Right forelimb (tissue), 1 donor: ENCODE measurements at regions not wholly inside any gene's neighbourhood (a gene's known extent, or its start where the extent isn't known, plus 50 kb on each side); places are given as distances from the start of the nearest gene placed in this dataset.

Source experiments
- DNase-seq: peaks from one replicate; pipeline ENCODE4 v3.0.0-alpha.2; 2018

DNA sequence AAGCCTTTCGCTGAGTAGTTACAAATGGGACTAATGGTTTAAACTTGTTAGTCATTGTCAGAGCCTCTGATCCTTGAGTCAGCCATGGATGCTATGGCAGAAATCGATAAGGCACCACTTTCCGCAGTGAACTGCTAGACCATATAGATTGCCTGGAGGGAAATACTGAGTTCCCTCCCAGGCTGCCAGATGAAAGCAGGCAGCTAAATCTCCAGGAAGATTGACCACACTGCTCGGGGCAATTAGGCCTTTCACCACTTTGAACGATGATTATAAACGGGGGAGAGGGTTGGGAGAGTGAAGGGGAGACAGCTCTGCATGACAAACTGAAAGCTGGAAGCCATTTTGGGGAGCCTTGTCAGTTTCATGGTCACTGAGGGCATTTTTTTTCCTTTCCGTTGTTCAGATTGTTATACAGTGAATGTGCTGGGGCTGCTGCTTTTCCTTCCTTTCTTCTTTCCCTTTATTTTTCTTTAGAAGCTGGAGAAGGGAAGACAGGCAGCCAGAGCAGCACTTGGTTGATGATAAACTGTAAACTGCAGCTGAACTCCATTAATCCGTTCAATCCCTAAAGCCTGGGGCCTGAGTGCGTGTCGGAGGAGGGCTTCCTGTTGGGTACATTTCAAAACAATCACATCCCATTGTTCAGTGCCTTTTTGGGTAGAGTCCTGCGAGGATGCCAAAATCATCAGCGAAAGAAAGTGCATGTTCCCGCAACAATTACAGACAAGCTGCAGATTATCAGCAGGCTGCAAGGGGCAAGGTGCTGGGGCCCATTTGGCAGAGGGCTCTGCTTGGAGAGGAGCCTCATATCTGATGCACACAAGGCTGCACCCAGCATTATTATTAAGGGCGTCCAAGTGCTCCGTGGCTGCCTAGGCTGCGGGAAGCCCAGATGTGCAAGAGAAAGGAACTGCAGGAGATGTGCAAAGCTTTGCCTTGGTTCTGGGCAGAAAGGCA lies 308.4 kb downstream of the PSAT1 start:
- DNase-seq, result no peak

DNA sequence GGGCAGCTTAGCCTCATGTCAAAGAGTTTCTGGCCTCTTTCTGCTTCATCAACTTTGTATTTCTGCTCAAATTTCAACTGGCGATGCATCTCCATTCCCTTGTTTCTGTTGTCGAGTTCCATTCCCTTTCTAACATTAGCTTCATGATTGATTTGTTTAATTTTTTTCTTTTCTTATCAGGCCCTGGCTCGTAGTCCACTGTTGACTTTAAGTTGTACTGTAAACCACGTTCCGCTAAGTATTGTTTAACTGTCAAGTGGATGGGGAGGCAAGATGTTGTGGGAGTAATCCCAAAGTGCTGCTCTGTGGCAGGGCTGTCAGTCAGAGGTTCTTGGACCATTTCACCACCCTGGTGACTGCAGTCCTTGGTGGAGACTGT lies 309.1 kb downstream of the PSAT1 start:
- DNase-seq, result no peak

DNA sequence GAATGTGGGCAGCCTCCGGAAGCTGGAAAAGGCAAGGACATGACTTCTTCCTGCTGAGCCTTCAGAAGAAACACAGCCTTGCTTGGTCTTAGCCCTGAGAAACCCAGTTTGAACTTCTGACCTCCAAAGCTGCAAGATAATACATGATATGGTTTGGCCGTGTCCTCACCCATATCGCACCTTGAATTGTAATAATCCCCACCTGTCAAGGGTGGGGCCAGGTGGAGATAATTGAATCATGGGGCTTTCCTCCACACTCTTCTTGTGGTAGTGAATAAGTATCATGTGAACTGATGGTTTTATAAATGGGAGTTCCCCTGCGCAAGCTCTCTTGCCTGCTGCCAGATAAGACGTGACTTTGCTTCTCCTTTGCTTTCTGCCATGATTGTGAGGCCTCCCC lies 310.9 kb downstream of the PSAT1 start:
- DNase-seq, result no peak

DNA sequence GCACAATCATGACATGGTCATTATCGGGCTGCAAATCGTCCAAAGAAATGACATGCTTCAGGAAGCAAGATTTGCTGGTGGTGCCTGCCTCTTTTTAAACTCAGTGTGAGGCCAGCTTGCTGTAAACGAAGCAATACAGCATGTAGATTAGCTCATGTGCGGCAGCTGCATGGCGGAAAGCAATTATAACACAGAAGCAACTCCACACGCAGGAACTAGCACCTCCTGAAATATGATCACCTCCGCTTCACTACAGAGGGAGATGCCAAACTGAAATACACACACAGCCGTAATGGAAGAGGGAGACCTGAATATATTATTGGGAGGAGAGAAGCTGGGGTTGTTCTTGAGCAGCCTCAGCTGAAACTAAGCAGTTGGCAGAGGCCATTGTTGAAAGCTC lies 312.5 kb downstream of the PSAT1 start:
- DNase-seq, result no peak

DNA sequence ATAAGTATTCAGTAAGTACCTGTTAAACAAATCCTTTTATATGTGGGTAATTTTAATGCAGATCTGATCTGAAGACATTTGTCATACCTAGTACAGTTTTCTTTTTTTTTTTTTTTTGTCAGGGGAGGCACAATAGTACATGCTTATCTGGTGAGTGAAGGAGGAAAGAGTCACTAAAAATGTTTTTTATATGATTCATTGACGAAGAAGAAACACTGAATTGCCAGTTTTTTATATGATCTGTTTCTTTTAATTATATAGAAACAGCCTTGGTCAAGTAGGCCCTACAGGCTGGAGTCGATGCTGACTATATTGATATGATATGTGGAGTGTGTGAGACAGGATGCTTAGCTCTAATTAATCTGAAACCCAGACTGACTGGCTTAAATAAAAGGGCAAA lies 315.2 kb downstream of the PSAT1 start:
- DNase-seq, result no peak

DNA sequence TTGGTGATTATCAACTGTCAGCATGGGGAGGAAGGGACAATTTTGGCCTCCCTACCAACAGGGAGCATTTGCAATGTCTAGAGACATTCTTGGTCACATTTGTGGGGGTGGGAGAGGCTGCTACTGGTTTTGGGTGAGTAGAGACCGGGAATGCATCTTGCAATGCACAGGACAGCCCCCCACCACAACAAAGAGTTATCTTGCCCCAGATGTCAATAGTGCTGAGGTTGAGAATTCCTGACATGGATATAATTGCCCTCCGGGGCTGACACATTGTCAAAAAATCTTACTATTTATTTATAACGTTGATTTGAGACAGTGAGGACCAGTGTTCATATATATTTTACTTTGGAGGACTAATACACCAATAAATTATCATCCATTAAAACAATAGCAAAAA lies 316.1 kb downstream of the PSAT1 start:
- DNase-seq, result no peak

DNA sequence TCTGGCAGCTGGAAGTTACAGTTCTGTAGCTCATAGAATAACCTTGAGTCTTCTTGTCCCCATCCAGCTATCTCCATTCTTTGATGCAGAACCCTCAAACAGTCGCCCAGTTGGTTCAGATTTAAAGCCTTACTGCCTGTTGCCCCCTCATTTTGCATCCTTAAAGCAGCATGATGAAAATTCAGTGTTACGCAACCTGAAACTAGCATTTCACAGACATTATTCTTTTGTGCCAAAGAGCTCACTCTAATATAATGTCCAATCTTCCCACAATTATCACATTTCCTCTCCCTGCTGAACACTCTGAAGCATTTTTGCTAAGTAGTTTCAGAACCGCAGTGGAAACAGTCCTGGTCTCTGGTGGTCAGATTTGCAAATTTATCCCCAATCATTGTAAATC lies 318.0 kb downstream of the PSAT1 start:
- no peak for DNase-seq

DNA sequence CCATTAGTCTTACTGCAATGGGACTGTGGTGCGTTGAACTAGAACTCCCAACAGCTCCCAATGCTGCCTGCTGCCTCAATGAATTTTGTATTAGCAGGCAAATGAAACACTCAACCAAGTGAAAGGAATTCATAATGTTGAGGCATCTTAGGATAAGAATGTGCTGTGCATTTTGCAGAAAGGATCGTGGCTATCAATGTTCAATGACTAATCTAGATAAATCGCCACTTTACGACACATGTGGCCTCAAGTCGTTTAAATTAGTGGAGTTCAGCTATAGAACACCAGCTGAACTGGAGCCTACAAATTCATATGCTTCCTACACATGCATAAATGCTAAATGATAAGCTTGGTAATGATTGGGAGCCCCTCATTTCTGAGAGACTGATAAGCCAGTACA lies 318.4 kb downstream of the PSAT1 start:
- no peak for DNase-seq

DNA sequence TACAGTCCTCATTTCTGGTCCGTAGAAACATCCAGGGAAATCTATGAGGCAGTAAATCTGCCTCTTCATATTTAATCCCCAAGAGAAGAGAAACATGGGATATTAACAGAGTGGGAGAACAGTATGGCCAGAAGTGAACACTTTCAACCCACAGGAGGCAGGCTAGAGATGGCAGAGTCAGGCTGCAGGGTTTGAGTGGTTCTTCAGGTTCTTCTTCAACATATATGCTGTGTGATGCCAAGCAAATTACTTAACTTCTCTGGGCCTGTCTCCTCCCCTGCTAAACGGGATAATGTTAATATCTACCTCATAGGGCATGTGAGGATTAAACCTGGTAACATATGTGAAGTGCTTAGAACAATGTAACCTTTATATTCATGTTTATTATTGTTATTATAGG lies 321.8 kb downstream of the PSAT1 start:
- no peak for DNase-seq

DNA sequence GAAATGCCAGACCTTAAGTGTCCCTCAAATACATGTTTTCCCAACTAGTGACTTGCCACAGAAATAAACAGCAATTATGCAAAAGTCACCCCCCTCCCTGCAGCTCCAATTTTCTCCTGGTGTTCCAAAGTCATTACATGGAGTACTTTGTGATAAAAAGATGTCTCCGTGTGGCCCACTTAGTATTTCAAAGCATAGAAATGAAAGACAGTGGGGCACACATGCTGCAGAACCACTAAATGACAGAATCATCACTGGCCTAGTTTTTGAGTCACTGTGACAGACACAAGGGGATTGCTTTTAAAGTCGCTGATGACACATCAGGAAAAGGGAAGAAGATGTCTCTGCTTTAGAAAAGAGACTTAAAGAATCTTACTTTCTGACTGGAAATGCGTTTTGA lies 323.4 kb downstream of the PSAT1 start:
- DNase-seq, result no peak

DNA sequence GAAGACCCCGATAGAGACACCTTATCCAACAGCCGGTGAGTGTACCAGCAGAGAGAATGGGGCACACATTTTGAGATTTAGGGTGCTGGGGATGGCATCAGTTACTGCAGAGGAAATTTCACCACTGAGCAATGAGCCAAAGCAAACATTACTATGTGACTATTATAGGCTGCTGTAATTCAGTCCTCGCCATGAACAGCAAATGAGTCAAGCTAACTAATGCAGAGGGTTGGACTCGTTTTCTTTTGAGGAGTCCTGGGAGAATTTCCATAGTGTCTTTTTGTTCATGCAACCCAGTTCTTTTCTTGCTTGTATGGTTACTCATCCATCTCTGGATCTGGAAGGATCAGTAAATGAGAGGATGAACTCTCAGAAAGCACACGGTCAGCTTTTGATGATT lies 323.8 kb downstream of the PSAT1 start:
- DNase-seq, result no peak

DNA sequence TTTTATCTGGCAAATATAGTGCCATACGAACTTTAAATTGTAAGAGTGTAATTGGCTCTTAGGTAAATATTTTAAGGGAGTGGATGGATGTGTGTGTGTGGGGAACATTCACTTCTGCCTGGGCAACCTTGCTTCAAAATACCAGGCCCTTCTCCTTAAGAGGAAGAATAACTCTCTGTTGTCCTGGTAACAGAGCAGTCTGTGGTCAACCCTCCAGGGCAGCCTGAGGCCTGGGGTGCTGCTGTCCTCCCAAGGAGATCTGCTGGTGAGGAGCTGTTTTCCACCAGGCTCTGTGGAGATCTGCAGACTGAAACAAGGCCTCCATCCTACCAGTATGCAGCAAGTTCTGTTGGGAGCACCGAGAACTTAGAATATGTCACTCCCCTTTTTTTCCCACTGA lies 325.2 kb downstream of the PSAT1 start:
- no peak for DNase-seq

DNA sequence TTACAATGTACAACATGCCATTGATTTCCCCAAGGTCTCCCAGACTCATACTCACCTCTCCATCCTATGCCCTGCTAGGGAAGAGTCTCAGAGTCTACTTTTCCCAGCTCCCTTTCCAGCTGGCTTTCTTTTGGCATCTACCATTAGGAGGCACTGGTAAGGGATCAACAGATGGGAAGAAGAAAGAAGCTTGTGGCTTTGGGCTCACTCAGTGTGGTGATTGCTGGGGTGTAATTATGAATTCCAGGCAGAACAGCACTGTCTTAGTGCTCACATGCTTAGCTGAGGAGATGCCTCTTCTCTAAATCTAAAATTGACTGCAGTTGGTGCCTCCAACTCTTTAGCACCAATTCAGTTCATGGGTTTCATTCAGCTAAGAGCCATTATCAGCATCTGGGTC lies 330.0 kb downstream of the PSAT1 start:
- no peak for DNase-seq

DNA sequence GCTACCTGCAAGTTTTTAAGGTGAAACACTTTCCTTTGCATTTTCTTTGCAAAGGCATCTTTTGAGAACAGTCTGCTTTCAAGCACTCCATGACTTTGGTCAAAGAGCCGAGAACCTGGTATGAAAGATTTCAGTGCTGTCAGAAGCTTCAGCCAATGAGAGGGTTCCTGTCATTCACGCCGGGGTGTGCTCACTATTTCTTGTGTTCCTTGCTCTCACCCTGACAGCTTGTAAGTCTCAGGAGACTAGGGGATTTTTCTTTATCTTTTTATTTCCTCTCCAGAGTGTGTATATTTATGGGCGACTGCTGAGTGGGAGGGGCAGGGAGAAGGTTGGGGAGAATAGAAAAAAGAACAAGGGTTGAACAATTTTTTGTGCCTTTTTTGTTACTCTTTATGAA lies 334.0 kb downstream of the PSAT1 start:
- DNase-seq, result no peak

DNA sequence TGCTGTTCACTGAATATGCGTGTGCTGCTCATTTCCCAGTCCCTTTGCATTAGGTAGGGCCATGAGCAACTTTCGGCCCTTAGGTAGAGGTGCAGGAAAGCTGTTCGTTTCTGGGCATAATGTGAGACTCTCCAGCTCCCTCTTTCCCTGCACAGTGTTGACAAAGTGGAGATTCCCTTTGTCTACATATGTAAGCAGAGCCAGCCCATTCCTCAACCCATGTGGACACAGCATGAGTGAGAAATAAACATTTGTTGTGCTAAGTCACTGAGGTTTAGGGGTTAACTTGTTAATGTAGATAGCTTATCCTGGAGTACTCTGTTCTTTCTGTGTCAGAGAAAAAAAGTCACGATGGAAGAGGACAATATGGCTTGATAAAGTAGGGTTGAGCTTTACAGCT lies 343.8 kb downstream of the PSAT1 start:
- no peak for DNase-seq

DNA sequence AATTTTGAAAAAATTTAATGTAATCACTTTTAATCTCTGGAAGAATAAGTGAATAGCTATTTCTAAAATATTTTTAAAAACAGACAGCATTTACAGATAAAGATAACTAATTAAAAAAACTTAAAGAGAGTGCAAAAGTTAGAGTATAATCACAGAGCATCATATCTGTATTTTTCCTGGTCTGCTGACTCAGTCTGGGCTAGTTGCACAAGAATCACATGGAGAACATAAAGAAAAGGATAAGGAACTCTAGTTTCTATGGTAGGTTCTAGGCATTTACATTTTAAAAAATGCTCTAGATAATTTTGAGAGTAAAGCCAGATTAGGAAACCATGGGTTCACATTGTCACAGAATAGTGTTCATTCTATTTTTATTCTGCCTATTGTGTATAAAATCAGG lies 347.4 kb downstream of the PSAT1 start:
- no peak for DNase-seq

DNA sequence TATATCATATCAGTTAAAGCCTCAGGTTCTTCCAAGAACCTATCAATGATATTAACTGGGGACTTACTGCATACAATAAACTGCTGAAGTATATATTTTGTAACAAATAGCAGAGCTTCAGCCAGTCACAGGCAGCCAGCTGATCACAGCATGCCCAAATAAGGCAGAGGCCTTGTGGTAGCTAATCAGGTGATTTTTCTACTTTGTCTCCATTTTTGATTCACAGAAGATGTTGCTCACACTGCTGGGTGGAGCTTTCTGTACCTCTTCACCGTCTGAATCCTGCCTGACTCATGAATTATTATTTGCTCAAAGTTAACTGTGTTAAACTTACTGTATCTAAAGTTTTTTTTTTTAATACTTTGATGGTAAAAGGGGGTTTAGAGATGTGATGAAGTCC lies 357.4 kb downstream of the PSAT1 start:
- DNase-seq, result no peak

DNA sequence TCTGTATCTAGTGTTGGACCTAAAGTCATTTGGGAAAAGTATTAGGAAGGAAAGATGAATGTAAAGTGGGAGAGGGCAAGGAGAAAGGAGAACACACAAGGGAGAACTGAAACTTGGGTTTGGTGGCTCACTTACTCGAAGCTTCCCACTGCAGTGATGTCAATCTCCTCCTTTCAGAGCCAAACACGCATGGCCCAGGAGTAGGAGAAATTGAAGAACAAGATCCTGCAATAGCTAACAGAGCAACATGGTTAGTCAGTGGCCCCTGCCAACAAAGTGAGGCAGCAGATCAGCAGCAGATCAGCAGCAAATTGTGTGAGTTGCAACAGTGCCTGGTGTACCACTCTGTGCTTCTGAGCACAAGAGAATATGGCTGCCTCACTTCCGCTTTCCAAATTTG lies 366.4 kb downstream of the PSAT1 start:
- DNase-seq, result no peak

DNA sequence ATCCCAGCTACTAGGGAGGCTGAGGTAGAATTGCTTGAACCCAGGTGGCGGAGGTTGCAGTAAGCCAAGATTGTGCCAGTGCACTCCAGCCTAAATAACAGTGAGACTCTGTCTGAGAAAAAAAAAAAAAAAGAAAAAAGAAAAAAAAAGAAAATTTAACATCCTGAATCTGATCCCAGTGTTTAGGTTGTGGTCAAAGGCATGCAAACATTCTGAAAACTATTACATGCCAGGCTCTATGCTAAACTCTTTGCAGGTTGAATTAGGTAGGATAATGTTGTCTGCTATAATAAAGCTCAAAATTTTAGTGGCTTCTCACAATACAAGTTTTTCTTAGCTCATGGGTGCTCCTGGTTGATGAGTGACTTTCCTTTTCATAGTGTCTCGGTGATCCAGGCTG lies 367.4 kb downstream of the PSAT1 start:
- DNase-seq, result no peak

DNA sequence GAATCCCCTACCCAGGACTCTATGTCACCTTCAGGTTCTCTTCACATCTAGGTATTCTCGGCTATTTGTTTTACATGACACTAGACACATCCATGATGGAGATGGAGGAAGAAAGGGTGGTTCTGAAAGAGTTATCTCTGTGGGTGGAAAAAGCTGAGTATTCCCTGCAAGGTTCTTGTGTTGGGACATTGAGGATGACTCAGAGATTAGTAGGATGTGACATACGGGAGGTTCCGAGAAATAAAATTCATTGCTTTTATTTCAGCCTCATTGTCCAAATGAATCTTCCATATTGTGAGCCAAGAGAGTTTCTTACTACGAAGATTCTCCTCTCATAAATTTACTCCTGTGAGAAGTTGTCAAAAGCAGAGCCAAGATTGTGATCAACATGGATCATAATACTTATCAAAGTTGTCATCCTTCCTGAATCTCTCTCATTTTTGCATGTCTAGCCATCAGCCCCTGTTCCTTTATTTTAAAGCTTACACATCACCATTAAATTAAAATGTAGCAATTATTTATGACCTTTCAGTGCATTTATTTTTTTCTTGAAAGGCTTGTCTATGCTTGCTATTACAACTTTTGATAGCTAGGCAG lies 370.0 kb downstream of the PSAT1 start:
- DNase-seq, result no peak

DNA sequence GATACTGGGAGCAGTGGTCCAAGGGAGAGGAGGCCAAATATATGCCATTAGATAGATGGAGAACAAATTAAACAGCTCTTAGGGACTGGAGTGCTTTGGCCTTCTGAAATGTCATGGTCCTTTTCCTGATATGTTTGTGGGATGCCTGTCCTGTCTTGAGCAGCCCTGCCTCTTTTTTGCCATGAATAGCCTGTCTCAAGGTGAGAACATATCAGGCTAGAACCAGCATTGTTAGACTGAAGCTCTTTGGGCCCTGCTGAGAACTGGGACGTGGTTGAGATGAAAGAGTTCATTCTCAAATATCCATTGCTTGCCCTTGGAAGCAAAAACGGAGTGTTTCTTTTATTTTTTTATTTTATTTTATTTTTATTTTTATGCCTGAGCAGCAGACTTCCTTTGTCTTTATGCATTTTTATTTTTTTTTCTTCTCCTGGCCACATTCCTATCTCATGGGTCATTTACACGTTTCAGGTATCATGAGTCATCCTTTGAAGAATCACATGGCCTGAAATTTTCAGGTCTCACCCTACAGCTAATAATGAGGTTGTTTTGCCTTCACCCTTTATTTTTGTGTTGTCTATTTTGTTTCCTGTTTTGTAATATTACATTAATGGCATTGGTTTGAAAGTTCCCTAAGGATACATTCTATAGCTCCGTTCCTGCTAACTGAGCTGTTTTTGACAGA lies 371.4 kb downstream of the PSAT1 start:
- no peak for DNase-seq

DNA sequence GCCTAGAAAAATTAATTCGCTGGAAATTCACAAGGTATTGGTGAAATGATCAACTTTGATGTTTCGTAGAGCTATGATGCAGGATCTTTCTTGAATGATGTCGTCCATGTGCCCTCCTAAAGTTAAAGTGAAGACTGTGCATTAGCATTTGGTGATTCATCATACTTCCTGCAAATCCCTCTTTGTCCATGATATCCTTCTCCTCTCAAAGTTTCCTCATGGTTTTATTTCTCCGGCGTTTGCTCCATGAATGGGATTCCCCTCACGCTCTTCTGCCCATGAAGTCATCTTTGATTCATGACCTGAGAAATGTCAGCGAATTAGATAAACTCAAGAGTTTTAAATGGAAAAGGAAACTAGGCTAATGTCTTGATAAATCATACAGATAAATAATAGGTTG lies 372.7 kb downstream of the PSAT1 start:
- DNase-seq, result no peak

DNA sequence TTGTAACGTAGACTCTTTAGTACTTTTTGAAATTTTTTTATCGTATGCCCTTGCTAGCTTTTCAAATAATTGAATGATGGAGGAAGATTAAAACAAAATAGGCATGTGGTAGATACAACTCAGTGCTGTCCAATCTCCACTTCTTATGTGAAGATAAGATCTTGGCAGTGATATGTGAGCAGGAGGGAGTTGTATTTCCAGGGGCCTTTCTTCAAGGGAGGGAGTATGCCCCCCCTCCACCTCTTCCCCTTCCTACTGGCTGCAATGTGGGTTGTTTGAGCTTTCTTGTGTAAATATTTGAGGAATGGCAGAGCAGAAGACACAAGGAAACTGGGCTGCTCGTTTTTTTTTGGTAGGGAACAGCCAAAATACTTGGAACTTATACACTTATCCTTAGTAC lies 374.9 kb downstream of the PSAT1 start:
- DNase-seq, result no peak

DNA sequence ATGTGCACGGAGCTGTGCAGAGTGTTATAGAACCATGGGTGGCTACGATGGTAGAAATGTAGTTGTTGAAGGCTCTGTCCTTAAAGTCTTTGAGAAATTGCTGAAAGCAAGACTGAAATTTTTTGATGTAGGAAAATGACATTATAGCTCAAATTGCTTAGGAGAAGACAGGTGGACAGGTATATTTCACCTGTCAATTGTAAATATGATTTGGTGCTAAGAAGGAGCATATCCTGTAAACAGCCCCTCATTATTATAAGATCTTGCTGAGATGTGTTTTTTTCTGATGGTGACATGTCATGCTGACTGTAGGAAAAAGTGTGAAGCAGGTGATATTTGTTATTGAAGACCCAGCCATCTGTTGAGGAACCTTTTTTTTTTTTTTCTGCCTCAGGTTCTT lies 377.9 kb downstream of the PSAT1 start:
- no peak for DNase-seq
